H1 (cell line): ENCODE measurements at regions not wholly inside any gene's neighbourhood (a gene's known extent, or its start where the extent isn't known, plus 50 kb on each side); places are given as distances from the start of the nearest gene placed in this dataset.
A peak's percentile ranks its signal among the peaks of the same experiment; 100 is the strongest.

Experiments
- CTCF ChIA-PET: fragments of 300-600 bp; sonication (Branson Sonifier 250); formaldehyde crosslinking; loops from one replicate; lab custom pipeline; 2021; ENCODE audit not compliant: partially characterized antibody; lab: Charles Lee
- POLR2A ChIA-PET: fragments of 300-600 bp; sonication (Branson Sonifier 250); formaldehyde crosslinking; loops from one replicate; lab custom pipeline; 2021; ENCODE audit warnings: inconsistent platforms; ENCODE audit not compliant: partially characterized antibody; lab: Charles Lee
- DNase-seq, 2 experiments: peaks; one replicate each; pipeline versions ENCODE4 v3.0.0 to v3.0.0-alpha.2; 2010 to 2022; ENCODE audit warnings: low spot score in 2 of 2, low read depth in 1 of 2, mixed read lengths in 1 of 2
- FAIRE-seq: peaks from 2 replicates; lab custom pipeline; 2011; peaks lifted over from hg19 to GRCh38; lab: Jason Lieb, UNC
- H2AFZ ChIP-seq: 2 replicates; pipeline ENCODE4 v1.8.1; 2012; ENCODE audit warnings: low read length, inconsistent platforms
- H2AK5ac ChIP-seq: 2 replicates; pipeline ENCODE4 v1.6.1; 2013; ENCODE audit warnings: low read depth, low read length
- H2BK120ac ChIP-seq: replicated peaks from 2 replicates; pipeline ENCODE3; 2013; ENCODE audit warnings: low read depth, low read length, inconsistent platforms
- H2BK12ac ChIP-seq: 2 replicates; pipeline ENCODE4 v1.6.1; 2013; ENCODE audit warnings: low read depth, low read length
- H2BK15ac ChIP-seq: 2 replicates; pipeline ENCODE4 v1.6.1; 2013; ENCODE audit warnings: low read length
- H2BK20ac ChIP-seq: 2 replicates; pipeline ENCODE4 v1.6.1; 2013; ENCODE audit warnings: low read length
- H2BK5ac ChIP-seq: 2 replicates; pipeline ENCODE4 v1.6.1; 2013; ENCODE audit warnings: low read depth, low read length
- H3K14ac ChIP-seq: 2 replicates; pipeline ENCODE4 v1.6.1; 2013; ENCODE audit warnings: inconsistent platforms; ENCODE audit not compliant: insufficient read length
- H3K18ac ChIP-seq: 2 replicates; pipeline ENCODE4 v1.6.1; 2013; ENCODE audit warnings: low read length; ENCODE audit errors: extremely low read depth
- H3K23ac ChIP-seq: 2 replicates; pipeline ENCODE4 v1.6.1; 2013; ENCODE audit warnings: inconsistent platforms; ENCODE audit not compliant: insufficient read length
- H3K23me2 ChIP-seq: 2 replicates; pipeline ENCODE4 v1.6.1; 2013; ENCODE audit warnings: low read depth, low read length
- H3K27ac ChIP-seq: 2 replicates; pipeline ENCODE4 v1.6.1; 2011; ENCODE audit warnings: low read depth, low read length, inconsistent platforms
- H3K27me3 ChIP-seq, 4 experiments: replicated peaks in 1 of 4; 1 replicate in 1 of 4; 2 replicates in 3 of 4; pipeline versions ENCODE4 v1.6.1 to v1.8.1; 2011 to 2013; ENCODE audit warnings: low read length in 3 of 4, mild to moderate bottlenecking in 3 of 4, inconsistent platforms in 2 of 4, mixed read lengths in 2 of 4, moderate library complexity in 1 of 4; ENCODE audit not compliant: control insufficient read depth in 3 of 4, insufficient read depth in 3 of 4; ENCODE audit errors: extremely low read depth in 1 of 4
- H3K36me3 ChIP-seq, 4 experiments: 2 replicates each; pipeline versions ENCODE4 v1.6.1 to v1.8.1; 2011 to 2013; ENCODE audit warnings: mild to moderate bottlenecking in 4 of 4, low read length in 3 of 4, moderate library complexity in 2 of 4, control low read depth in 1 of 4, inconsistent platforms in 1 of 4; ENCODE audit not compliant: insufficient read depth in 4 of 4, control insufficient read depth in 2 of 4
- H3K4ac ChIP-seq: replicated peaks from 2 replicates; pipeline ENCODE3; 2013; ENCODE audit warnings: low read length, low read depth, mixed read lengths, inconsistent platforms; ENCODE audit not compliant: insufficient read length
- H3K4me1 ChIP-seq, 4 experiments: replicated peaks in 1 of 4; 1 replicate in 1 of 4; 2 replicates in 3 of 4; pipeline versions ENCODE4 v1.6.1 to v1.8.1; 2011 to 2013; ENCODE audit warnings: low read length in 3 of 4, inconsistent platforms in 2 of 4, mixed read lengths in 1 of 4; ENCODE audit not compliant: insufficient read depth in 4 of 4, control insufficient read depth in 3 of 4
- H3K4me2 ChIP-seq, 2 experiments: 2 replicates each; pipeline versions ENCODE4 v1.6.1 to v1.8.1; 2011 to 2013; ENCODE audit warnings: low read depth in 2 of 2, low read length in 2 of 2, control low read depth in 1 of 2, inconsistent platforms in 1 of 2, mild to moderate bottlenecking in 1 of 2; ENCODE audit not compliant: insufficient read depth in 1 of 2
- H3K4me3 ChIP-seq, 4 experiments: fragments of 200-600, 300-600 bp in 1 of 4; sonication (generic), shearing (Covaris generic), sonication (Bioruptor Twin) in 1 of 4; 2 replicates each; pipeline versions ENCODE4 v1.5.1 to v1.8.1; 2011 to 2016; ENCODE audit warnings: low read length in 4 of 4, low read depth in 3 of 4, control low read depth in 2 of 4, inconsistent platforms in 2 of 4, mild to moderate bottlenecking in 2 of 4, mixed read lengths in 1 of 4, moderate library complexity in 1 of 4; ENCODE audit not compliant: insufficient read depth in 2 of 4; ENCODE audit errors: extremely low read depth in 1 of 4
- H3K56ac ChIP-seq: replicated peaks from 2 replicates; pipeline ENCODE3; 2013; ENCODE audit warnings: low read depth, mild to moderate bottlenecking, mixed read lengths, low read length, inconsistent platforms; ENCODE audit not compliant: insufficient read length
- H3K79me1 ChIP-seq: 2 replicates; pipeline ENCODE4 v1.6.1; 2013; ENCODE audit warnings: low read depth, low read length, control low read depth
- H3K79me2 ChIP-seq, 2 experiments: 2 replicates each; pipeline versions ENCODE4 v1.6.1 to v1.8.1; 2012 to 2013; ENCODE audit warnings: low read length in 2 of 2, mild to moderate bottlenecking in 2 of 2, inconsistent platforms in 1 of 2; ENCODE audit not compliant: insufficient read depth in 2 of 2, control insufficient read depth in 1 of 2
- H3K9ac ChIP-seq, 4 experiments: replicated peaks in 1 of 4; 1 replicate in 1 of 4; 2 replicates in 3 of 4; pipeline versions ENCODE4 v1.6.1 to v1.8.1; 2011 to 2013; ENCODE audit warnings: low read depth in 3 of 4, low read length in 3 of 4, control low read depth in 2 of 4, mild to moderate bottlenecking in 2 of 4, moderate library complexity in 2 of 4, inconsistent platforms in 1 of 4; ENCODE audit errors: extremely low read depth in 1 of 4
- H3K9me3 ChIP-seq, 2 experiments: 2 replicates each; pipeline versions ENCODE4 v1.6.1 to v1.8.1; 2012 to 2013; ENCODE audit warnings: mild to moderate bottlenecking in 2 of 2, moderate library complexity in 2 of 2, control low read depth in 1 of 2, inconsistent platforms in 1 of 2, low read depth in 1 of 2, low read length in 1 of 2, mixed read lengths in 1 of 2; ENCODE audit not compliant: insufficient read depth in 2 of 2
- H4K20me1 ChIP-seq, 2 experiments: replicated peaks in 1 of 2; 2 replicates each; pipeline versions ENCODE3 to v1.8.1; 2011 to 2013; ENCODE audit warnings: inconsistent platforms in 2 of 2, low read length in 2 of 2, mild to moderate bottlenecking in 1 of 2; ENCODE audit not compliant: insufficient read depth in 2 of 2, control insufficient read depth in 1 of 2
- H4K5ac ChIP-seq: 2 replicates; pipeline ENCODE4 v1.6.1; 2013; ENCODE audit warnings: low read length, low read depth, mixed read lengths, inconsistent platforms; ENCODE audit not compliant: insufficient read length
- H4K8ac ChIP-seq: 2 replicates; pipeline ENCODE4 v1.8.0; 2013; ENCODE audit warnings: mild to moderate bottlenecking, moderate library complexity, low read length, inconsistent platforms; ENCODE audit not compliant: insufficient read depth; ENCODE audit errors: extremely low read depth
- H4K91ac ChIP-seq: replicated peaks from 2 replicates; pipeline ENCODE3; 2013; ENCODE audit warnings: low read length, mixed read lengths, inconsistent platforms; ENCODE audit not compliant: insufficient read length
- BACH1 ChIP-seq: IDR thresholded peaks from 2 replicates; pipeline ENCODE4 v1.6.1; 2012; ENCODE audit warnings: low read length, improper control_type of control experiment
- JUND ChIP-seq: IDR thresholded peaks from 2 replicates; pipeline ENCODE4 v1.6.1; 2011; ENCODE audit warnings: mild to moderate bottlenecking, improper control_type of control experiment, low read length
- MAFK ChIP-seq: IDR thresholded peaks from 2 replicates; pipeline ENCODE4 v1.6.1; 2012; ENCODE audit warnings: low read depth, mild to moderate bottlenecking, improper control_type of control experiment, low read length
- NANOG ChIP-seq: IDR thresholded peaks from 2 replicates; pipeline ENCODE4 v1.6.1; 2011; ENCODE audit warnings: low read length, low read depth, mild to moderate bottlenecking, inconsistent platforms; ENCODE audit not compliant: insufficient read depth, poor library complexity, severe bottlenecking
- RAD21 ChIP-seq, 2 experiments: IDR thresholded peaks in 1 of 2; conservative IDR thresholded peaks in 1 of 2; 2 replicates each; pipeline ENCODE4 v1.6.1; 2011; ENCODE audit warnings: low read depth in 2 of 2, low read length in 2 of 2, improper control_type of control experiment in 1 of 2, inconsistent platforms in 1 of 2, mild to moderate bottlenecking in 1 of 2, moderate library complexity in 1 of 2
- SAP30 ChIP-seq: fragments of 300-600 bp; sonication (generic); IDR thresholded peaks from 2 replicates; pipeline ENCODE4 v1.7.1; 2012; ENCODE audit warnings: low read length, moderate library complexity, mild to moderate bottlenecking, inconsistent platforms; ENCODE audit not compliant: insufficient read depth, insufficient replicate concordance
- TAF7 ChIP-seq: optimal IDR thresholded peaks from 2 replicates; pipeline ENCODE3; 2011; ENCODE audit warnings: low read depth, mild to moderate bottlenecking, inconsistent platforms, low read length, moderate library complexity, borderline replicate concordance
- YY1 ChIP-seq: IDR thresholded peaks from 2 replicates; pipeline ENCODE4 v1.6.1; 2011; ENCODE audit warnings: low read depth, mild to moderate bottlenecking, low read length
- WGBS, 2 experiments: shearing (Covaris generic) in 1 of 2; methylation state at CpG; one replicate each; pipeline versions ENCODE4 v1.1.6 to v1.1.7; 2013 to 2015; ENCODE audit warnings: low lambda C conversion rate in 2 of 2, mixed read lengths in 2 of 2, inconsistent platforms in 1 of 2, low coverage in 1 of 2, missing lambda C conversion rate in 1 of 2; ENCODE audit not compliant: insufficient replicate concordance in 2 of 2, insufficient coverage in 1 of 2, insufficient read length in 1 of 2; ENCODE audit errors: extremely low coverage in 1 of 2, missing lambda C conversion rate in 1 of 2; 5-methylcytosine and 5-hydroxymethylcytosine counted together
- TF ChIP-seq, protein P1 (sequence below), 3 experiments: IDR thresholded peaks; 1 replicate in 2 of 3; 2 replicates in 1 of 3; pipeline versions ENCODE4 v1.5.1 to v1.6.1; 2011; ENCODE audit warnings: low read length in 3 of 3, mild to moderate bottlenecking in 3 of 3, inconsistent platforms in 2 of 3, low read depth in 1 of 3, moderate library complexity in 1 of 3; ENCODE audit not compliant: insufficient read depth in 1 of 3; ENCODE audit errors: control extremely low read depth in 1 of 3

DNA sequence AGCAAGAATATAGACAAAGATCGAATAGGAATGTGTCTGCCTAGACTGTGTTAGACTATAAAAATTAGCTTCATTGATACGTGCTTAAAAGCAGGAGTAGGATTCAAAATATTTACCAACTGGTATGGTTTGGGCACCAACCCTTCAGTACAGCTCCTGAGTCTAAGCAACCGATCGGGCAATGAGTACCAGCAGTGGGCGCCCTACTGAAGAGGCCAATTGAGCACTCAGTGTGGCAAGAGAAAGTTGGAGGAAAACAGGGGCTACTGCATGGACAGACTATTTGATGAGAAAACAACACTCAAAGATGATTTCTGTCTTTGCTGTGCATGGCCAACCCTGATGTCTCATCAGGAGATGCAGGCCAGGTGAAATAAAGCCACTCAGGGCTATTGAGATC lies 176.0 kb upstream of the NWD2 start:
- Histone ChIP-seq H3K4me2 (no peak overlapping the region), H3K9me3 (no peaks in the 10 kb centered on the region), H2BK5ac (no peak overlapping the region), H2AFZ (no peak overlapping the region), H2BK12ac (no peak overlapping the region), H4K91ac (no peak overlapping the region), H3K4me3 (no peak overlapping the region), H3K36me3 (no peaks in the 10 kb centered on the region), H3K4ac (no peak overlapping the region), H3K14ac (no peak overlapping the region), H4K20me1 (no peaks in the 10 kb centered on the region), H2BK20ac (no peak overlapping the region), H3K18ac (no peak overlapping the region), H4K5ac (no peak overlapping the region), H3K79me2 (no peaks in the 10 kb centered on the region), H3K27ac (no peak overlapping the region), H3K4me1 (no peaks in the 10 kb centered on the region), H2BK15ac (no peak overlapping the region), H3K56ac (no peak overlapping the region), H3K79me1 (no peaks in the 10 kb centered on the region), H2BK120ac (no peak overlapping the region), H3K27me3 (no peaks in the 10 kb centered on the region), H4K8ac (no peak overlapping the region), H2AK5ac (no peak overlapping the region), H3K23ac (no peak overlapping the region), H3K9ac (no peak overlapping the region), H3K23me2 (no peaks in the 10 kb centered on the region)
- CTCF ChIA-PET: interaction anchor here (0.5 to 4.2 kb wide), 30 partner anchors 9 to 709 kb away, joined by 3 to 22 read pairs (median 4); partner anchors contain the start of gene NWD2
- WGBS, 2 experiments: 32% methylated on average over 5 of the region's 5 CpGs; no CpG with 5 or more reads in 1 of the 2 experiments
- peak in 1 of 2 experiments; percentile 68 for DNase-seq
- POLR2A ChIA-PET: no interaction called here
- FAIRE-seq: peak; percentile 86
- no peak for TF ChIP-seq YY1
- TF ChIP-seq, protein P1, sequence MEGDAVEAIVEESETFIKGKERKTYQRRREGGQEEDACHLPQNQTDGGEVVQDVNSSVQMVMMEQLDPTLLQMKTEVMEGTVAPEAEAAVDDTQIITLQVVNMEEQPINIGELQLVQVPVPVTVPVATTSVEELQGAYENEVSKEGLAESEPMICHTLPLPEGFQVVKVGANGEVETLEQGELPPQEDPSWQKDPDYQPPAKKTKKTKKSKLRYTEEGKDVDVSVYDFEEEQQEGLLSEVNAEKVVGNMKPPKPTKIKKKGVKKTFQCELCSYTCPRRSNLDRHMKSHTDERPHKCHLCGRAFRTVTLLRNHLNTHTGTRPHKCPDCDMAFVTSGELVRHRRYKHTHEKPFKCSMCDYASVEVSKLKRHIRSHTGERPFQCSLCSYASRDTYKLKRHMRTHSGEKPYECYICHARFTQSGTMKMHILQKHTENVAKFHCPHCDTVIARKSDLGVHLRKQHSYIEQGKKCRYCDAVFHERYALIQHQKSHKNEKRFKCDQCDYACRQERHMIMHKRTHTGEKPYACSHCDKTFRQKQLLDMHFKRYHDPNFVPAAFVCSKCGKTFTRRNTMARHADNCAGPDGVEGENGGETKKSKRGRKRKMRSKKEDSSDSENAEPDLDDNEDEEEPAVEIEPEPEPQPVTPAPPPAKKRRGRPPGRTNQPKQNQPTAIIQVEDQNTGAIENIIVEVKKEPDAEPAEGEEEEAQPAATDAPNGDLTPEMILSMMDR (IDR thresholded peaks at IDR 0.05; ENCODE audit: control extremely low read depth in 1 of 3, insufficient read depth in 1 of 3, low read depth in 1 of 3, low read length in 3 of 3): peak; percentile 75 to 86 (median 78)
- peak; percentile 67 to 73 for TF ChIP-seq RAD21 (IDR thresholded peaks at IDR 0.05 in 1 of 2, conservative IDR thresholded peaks at IDR 0.05 in 1 of 2; ENCODE audit: low read depth in 2 of 2, low read length in 2 of 2)
- no peak for TF ChIP-seq JUND
- no peak for TF ChIP-seq BACH1
- no peak for TF ChIP-seq SAP30
- no peak for TF ChIP-seq TAF7
- peak; percentile 30 for TF ChIP-seq NANOG
- TF ChIP-seq MAFK: no peak
